GM21381 (cell line): ENCODE measurements at regions not wholly inside any gene's neighbourhood (a gene's known extent, or its start where the extent isn't known, plus 50 kb on each side); places are given as distances from the start of the nearest gene placed in this dataset.
A peak's percentile ranks its signal among the peaks of the same experiment; 100 is the strongest.
"Not testable (repeated sequence)": the region's sequence is repeated elsewhere in the genome, so short reads cannot be mapped to it uniquely, and the experiment has no call there.

Source experiments
- ATAC-seq: cut with Tn5 transposase; IDR thresholded peaks from one replicate; pipeline ENCODE4 v1.9.1; 2021; ENCODE audit warnings: mild to moderate bottlenecking, moderate library complexity; ENCODE audit not compliant: unreplicated experiment

GRCh38 chr15:53218666-53219580 is 428.8 kb upstream of the ONECUT1 start:
- no peak for ATAC-seq

DNA sequence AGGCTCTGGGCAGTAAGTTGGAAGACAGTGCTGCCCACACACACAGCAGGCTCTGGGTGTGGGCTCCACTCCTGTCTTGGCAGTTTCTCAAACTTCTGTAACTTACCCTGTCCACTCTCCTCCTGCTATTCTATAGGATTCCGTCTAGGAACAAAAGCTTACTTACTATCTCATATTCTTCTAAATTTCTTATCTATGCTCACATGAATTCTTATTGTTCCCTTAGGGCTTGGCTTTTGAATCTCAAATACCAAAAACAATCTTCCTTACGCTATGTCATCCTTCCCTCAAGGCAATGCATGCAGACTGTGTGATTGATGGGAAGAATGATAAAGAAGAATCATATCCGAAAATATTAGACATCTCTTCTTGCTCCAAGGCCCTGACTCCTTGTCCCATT is 425.9 kb upstream of the ONECUT1 start:
- no peak for ATAC-seq

- ATAC-seq: no peak
Observed at GRCh38 chr15:53213336-53213735, 423.2 kb upstream of the ONECUT1 start.

- ATAC-seq: no peak
Observed at GRCh38 chr15:53212785-53213184, 422.6 kb upstream of the ONECUT1 start.

DNA sequence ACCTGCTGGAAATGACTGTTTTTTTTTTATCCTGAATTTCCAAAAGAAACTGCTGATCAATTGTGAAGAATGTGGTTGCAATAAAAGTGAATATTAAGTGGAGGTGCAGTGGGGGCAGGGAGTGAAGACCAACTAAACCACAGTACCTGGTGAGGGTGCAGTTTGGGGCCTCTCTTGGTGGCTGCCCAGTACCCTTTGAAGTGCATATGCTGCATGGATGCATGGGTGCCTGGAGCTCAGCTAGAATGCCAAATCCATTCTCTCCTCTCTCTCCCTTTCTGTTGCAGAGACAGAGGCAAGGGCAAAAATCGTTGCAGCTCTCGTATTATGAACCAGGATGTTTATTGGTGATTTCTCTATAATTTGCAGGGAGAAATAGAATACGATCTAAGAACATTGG is 420.5 kb upstream of the ONECUT1 start:
- ATAC-seq: no peak

- no peak for ATAC-seq
Observed at GRCh38 chr15:53209396-53210042, 419.4 kb upstream of the ONECUT1 start.

- ATAC-seq: no peak
Observed at GRCh38 chr15:53208751-53209150, 418.6 kb upstream of the ONECUT1 start.

GRCh38 chr15:53203454-53203853 is 413.3 kb upstream of the ONECUT1 start:
- no peak for ATAC-seq

DNA sequence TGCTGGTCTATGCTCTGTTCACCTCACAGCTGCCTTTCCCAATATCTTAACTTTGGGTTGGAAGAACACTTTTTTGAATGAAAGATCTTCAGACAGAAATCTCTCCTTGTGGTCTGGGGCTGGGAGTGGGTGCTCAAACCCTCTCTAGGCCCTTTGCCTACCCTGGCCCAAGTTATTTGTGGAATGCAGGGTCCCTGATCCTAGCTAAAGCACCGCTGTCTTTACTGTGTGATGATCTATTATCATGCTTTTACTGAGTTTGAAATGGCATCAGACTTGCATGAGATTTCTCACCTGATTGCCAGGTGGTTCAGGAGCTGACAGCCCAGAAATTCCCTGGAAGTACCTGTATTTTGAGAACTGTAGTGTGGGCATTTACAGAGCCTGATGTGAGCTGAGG is 412.7 kb upstream of the ONECUT1 start:
- no peak for ATAC-seq

DNA sequence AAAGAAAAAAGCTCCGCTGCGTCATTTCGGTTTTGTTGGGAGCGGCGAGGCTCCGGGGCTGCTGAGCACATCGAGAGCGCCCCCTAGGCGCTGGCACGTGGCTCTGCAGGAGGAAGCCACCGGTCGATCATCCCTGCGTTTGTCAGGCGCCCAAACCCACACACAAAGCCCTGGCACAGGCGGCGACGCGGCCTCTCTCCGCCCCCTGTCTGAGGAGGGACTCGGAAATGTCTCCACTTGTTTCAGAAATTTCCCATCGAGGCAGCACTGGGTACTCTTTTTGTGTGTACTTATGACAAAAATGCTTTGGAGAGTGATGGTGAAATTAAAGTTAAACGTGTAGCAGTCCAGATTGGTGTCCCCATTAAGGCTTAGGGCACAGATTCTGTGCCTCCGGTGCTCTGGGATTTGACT is 407.3 kb upstream of the ONECUT1 start:
- ATAC-seq: peak; percentile 86

GRCh38 chr15:53196788-53197187 is 406.7 kb upstream of the ONECUT1 start:
- no peak for ATAC-seq

DNA sequence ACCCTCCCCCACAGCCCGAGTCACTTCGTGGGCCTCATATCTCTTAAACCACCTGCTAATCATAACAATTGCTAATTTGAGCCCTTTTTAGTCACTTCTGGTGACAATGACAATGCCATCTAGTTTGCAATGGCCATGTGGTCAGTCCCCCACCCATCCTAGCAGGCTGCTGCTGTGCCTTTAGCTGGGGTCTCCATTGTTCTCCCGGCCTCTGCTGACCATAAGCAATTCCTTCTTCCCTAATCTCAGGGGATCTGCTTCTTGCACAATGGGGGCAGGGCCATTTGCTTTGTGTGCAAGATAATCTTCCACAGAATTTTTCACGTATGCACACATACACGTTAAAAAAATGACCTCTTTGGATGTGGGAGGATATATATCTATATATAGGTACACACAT is 406.1 kb upstream of the ONECUT1 start:
- no peak for ATAC-seq

DNA sequence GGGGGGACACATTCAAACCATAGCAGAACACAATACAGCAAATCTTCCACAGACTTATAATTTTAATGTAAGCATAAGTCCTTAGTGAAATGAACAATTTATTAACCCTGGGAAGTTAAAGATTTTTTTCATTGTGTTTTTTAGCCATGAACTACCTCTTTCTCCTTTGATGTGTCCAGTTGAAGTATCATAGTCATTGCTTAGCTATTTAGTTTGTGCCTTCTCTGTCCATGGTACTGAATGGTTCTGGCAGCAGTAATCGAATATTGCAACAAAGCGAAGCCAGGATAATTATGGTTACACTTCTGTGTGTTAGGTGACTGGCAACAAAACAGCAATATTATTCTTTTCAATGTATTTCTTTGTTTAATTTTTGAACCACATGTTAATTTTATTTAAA is 403.0 kb upstream of the ONECUT1 start:
- ATAC-seq: no peak

DNA sequence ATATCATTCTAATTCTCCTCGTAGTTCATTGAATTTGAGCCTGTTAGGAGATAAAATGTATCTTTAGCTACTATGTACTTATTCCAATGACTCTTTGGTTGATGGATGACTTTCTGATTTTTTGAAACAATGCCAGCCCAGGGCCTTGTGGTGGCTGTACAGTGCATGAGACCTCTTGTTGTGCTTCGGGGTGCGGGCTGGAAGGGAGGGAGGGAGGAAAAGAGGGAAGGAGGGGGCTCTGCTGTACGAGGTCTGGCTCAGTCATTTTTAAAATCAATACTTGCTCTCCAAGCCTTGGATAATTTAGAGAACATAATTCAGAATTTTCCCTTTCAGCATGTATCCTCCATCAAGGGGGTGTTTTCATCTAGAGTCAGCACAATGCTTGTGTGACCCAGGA is 399.7 kb upstream of the ONECUT1 start:
- no peak for ATAC-seq

DNA sequence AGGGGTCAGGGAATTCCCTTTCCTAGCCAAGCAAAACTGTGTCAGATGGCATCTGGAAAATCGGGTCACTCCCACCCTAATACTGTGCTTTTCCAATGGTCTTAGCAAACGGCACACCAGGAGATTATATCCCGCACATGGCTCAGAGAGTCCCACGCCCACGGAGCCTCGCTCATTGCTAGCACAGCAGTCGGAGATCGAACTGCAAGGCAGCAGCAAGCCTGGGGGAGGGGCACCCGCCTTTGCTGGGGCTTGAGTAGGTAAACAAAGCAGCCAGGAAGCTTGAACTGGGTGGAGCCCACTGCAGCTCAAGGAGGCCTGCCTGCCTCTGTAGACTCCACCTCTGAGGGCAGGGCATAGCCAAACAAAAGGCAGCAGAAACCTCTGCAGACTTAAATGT is 393.3 kb upstream of the ONECUT1 start:
- ATAC-seq: not testable (repeated sequence)

DNA sequence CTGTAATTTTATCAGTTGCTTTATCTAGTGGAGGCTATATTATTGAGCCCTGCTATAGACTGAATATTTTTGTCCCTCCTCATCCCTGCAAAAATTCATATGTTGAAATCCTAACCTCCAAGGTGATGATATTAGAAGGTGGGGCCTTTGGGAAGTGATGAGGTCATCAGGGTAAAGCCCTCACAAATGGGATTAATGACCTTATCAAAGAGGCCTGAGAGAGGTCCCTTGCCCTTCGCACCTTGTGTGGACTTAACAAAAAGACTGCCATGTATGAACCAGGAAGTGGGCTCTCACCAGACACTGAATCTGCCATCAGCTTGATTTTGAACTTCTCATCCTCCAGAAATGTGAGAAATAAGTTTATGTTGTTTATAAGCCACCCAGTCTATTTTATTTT is 381.4 kb upstream of the ONECUT1 start:
- ATAC-seq: no peak

DNA sequence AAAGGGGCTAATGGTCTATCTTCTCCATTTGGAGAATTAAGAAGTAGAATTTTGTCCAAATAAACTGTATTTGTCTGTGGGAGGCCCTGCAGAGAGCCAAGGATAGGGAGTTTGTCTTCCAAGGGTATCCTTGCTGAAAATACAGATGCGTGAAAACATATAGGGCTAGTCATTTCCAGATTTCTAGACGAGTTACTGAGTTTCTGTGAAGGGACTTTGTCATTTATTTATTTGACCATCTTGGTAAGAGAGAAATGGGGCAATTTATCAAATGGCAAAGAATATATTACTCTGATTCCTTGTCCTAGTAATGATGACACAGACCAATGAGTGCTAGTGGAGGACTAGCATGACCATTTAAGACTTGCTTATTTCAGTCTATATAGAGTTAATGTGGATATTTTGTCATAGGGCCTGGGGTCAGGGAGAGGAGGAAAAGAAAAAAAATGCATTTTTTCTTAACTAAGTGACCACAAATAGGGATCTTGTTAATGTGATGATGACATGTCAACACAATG is 376.6 kb upstream of the ONECUT1 start:
- no peak for ATAC-seq

- ATAC-seq: no peak
Observed at GRCh38 chr15:53165988-53166683, 376.0 kb upstream of the ONECUT1 start.

GRCh38 chr15:53160092-53160704 is 370.1 kb upstream of the ONECUT1 start:
- no peak for ATAC-seq

GRCh38 chr15:53159458-53159857 is 369.3 kb upstream of the ONECUT1 start:
- no peak for ATAC-seq

- no peak for ATAC-seq
Observed at GRCh38 chr15:53158995-53159394, 368.9 kb upstream of the ONECUT1 start.
